H1 (cell line): ENCODE measurements at regions not wholly inside any gene's neighbourhood (a gene's known extent, or its start where the extent isn't known, plus 50 kb on each side); places are given as distances from the start of the nearest gene placed in this dataset.

Experiments used
- CTCF ChIA-PET: fragments of 300-600 bp; sonication (Branson Sonifier 250); formaldehyde crosslinking; loops from one replicate; lab custom pipeline; 2021; ENCODE audit not compliant: partially characterized antibody; lab: Charles Lee
- POLR2A ChIA-PET: fragments of 300-600 bp; sonication (Branson Sonifier 250); formaldehyde crosslinking; loops from one replicate; lab custom pipeline; 2021; ENCODE audit warnings: inconsistent platforms; ENCODE audit not compliant: partially characterized antibody; lab: Charles Lee
- DNase-seq, 2 experiments: peaks; one replicate each; pipeline versions ENCODE4 v3.0.0 to v3.0.0-alpha.2; 2010 to 2022; ENCODE audit warnings: low spot score in 2 of 2, low read depth in 1 of 2, mixed read lengths in 1 of 2
- FAIRE-seq: peaks from 2 replicates; lab custom pipeline; 2011; peaks lifted over from hg19 to GRCh38; lab: Jason Lieb, UNC
- H2AFZ ChIP-seq: 2 replicates; pipeline ENCODE4 v1.8.1; 2012; ENCODE audit warnings: low read length, inconsistent platforms
- H2AK5ac ChIP-seq: 2 replicates; pipeline ENCODE4 v1.6.1; 2013; ENCODE audit warnings: low read depth, low read length
- H2BK120ac ChIP-seq: replicated peaks from 2 replicates; pipeline ENCODE3; 2013; ENCODE audit warnings: low read depth, low read length, inconsistent platforms
- H2BK12ac ChIP-seq: 2 replicates; pipeline ENCODE4 v1.6.1; 2013; ENCODE audit warnings: low read depth, low read length
- H2BK15ac ChIP-seq: 2 replicates; pipeline ENCODE4 v1.6.1; 2013; ENCODE audit warnings: low read length
- H2BK20ac ChIP-seq: 2 replicates; pipeline ENCODE4 v1.6.1; 2013; ENCODE audit warnings: low read length
- H2BK5ac ChIP-seq: 2 replicates; pipeline ENCODE4 v1.6.1; 2013; ENCODE audit warnings: low read depth, low read length
- H3K14ac ChIP-seq: 2 replicates; pipeline ENCODE4 v1.6.1; 2013; ENCODE audit warnings: inconsistent platforms; ENCODE audit not compliant: insufficient read length
- H3K18ac ChIP-seq: 2 replicates; pipeline ENCODE4 v1.6.1; 2013; ENCODE audit warnings: low read length; ENCODE audit errors: extremely low read depth
- H3K23ac ChIP-seq: 2 replicates; pipeline ENCODE4 v1.6.1; 2013; ENCODE audit warnings: inconsistent platforms; ENCODE audit not compliant: insufficient read length
- H3K23me2 ChIP-seq: 2 replicates; pipeline ENCODE4 v1.6.1; 2013; ENCODE audit warnings: low read depth, low read length
- H3K27ac ChIP-seq: 2 replicates; pipeline ENCODE4 v1.6.1; 2011; ENCODE audit warnings: low read depth, low read length, inconsistent platforms
- H3K27me3 ChIP-seq, 4 experiments: replicated peaks in 1 of 4; 1 replicate in 1 of 4; 2 replicates in 3 of 4; pipeline versions ENCODE4 v1.6.1 to v1.8.1; 2011 to 2013; ENCODE audit warnings: low read length in 3 of 4, mild to moderate bottlenecking in 3 of 4, inconsistent platforms in 2 of 4, mixed read lengths in 2 of 4, moderate library complexity in 1 of 4; ENCODE audit not compliant: control insufficient read depth in 3 of 4, insufficient read depth in 3 of 4; ENCODE audit errors: extremely low read depth in 1 of 4
- H3K36me3 ChIP-seq, 4 experiments: 2 replicates each; pipeline versions ENCODE4 v1.6.1 to v1.8.1; 2011 to 2013; ENCODE audit warnings: mild to moderate bottlenecking in 4 of 4, low read length in 3 of 4, moderate library complexity in 2 of 4, control low read depth in 1 of 4, inconsistent platforms in 1 of 4; ENCODE audit not compliant: insufficient read depth in 4 of 4, control insufficient read depth in 2 of 4
- H3K4ac ChIP-seq: replicated peaks from 2 replicates; pipeline ENCODE3; 2013; ENCODE audit warnings: low read length, low read depth, mixed read lengths, inconsistent platforms; ENCODE audit not compliant: insufficient read length
- H3K4me1 ChIP-seq, 4 experiments: replicated peaks in 1 of 4; 1 replicate in 1 of 4; 2 replicates in 3 of 4; pipeline versions ENCODE4 v1.6.1 to v1.8.1; 2011 to 2013; ENCODE audit warnings: low read length in 3 of 4, inconsistent platforms in 2 of 4, mixed read lengths in 1 of 4; ENCODE audit not compliant: insufficient read depth in 4 of 4, control insufficient read depth in 3 of 4
- H3K4me2 ChIP-seq, 2 experiments: 2 replicates each; pipeline versions ENCODE4 v1.6.1 to v1.8.1; 2011 to 2013; ENCODE audit warnings: low read depth in 2 of 2, low read length in 2 of 2, control low read depth in 1 of 2, inconsistent platforms in 1 of 2, mild to moderate bottlenecking in 1 of 2; ENCODE audit not compliant: insufficient read depth in 1 of 2
- H3K4me3 ChIP-seq, 4 experiments: fragments of 200-600, 300-600 bp in 1 of 4; sonication (generic), shearing (Covaris generic), sonication (Bioruptor Twin) in 1 of 4; 2 replicates each; pipeline versions ENCODE4 v1.5.1 to v1.8.1; 2011 to 2016; ENCODE audit warnings: low read length in 4 of 4, low read depth in 3 of 4, control low read depth in 2 of 4, inconsistent platforms in 2 of 4, mild to moderate bottlenecking in 2 of 4, mixed read lengths in 1 of 4, moderate library complexity in 1 of 4; ENCODE audit not compliant: insufficient read depth in 2 of 4; ENCODE audit errors: extremely low read depth in 1 of 4
- H3K56ac ChIP-seq: replicated peaks from 2 replicates; pipeline ENCODE3; 2013; ENCODE audit warnings: low read depth, mild to moderate bottlenecking, mixed read lengths, low read length, inconsistent platforms; ENCODE audit not compliant: insufficient read length
- H3K79me1 ChIP-seq: 2 replicates; pipeline ENCODE4 v1.6.1; 2013; ENCODE audit warnings: low read depth, low read length, control low read depth
- H3K79me2 ChIP-seq, 2 experiments: 2 replicates each; pipeline versions ENCODE4 v1.6.1 to v1.8.1; 2012 to 2013; ENCODE audit warnings: low read length in 2 of 2, mild to moderate bottlenecking in 2 of 2, inconsistent platforms in 1 of 2; ENCODE audit not compliant: insufficient read depth in 2 of 2, control insufficient read depth in 1 of 2
- H3K9ac ChIP-seq, 4 experiments: replicated peaks in 1 of 4; 1 replicate in 1 of 4; 2 replicates in 3 of 4; pipeline versions ENCODE4 v1.6.1 to v1.8.1; 2011 to 2013; ENCODE audit warnings: low read depth in 3 of 4, low read length in 3 of 4, control low read depth in 2 of 4, mild to moderate bottlenecking in 2 of 4, moderate library complexity in 2 of 4, inconsistent platforms in 1 of 4; ENCODE audit errors: extremely low read depth in 1 of 4
- H3K9me3 ChIP-seq, 2 experiments: 2 replicates each; pipeline versions ENCODE4 v1.6.1 to v1.8.1; 2012 to 2013; ENCODE audit warnings: mild to moderate bottlenecking in 2 of 2, moderate library complexity in 2 of 2, control low read depth in 1 of 2, inconsistent platforms in 1 of 2, low read depth in 1 of 2, low read length in 1 of 2, mixed read lengths in 1 of 2; ENCODE audit not compliant: insufficient read depth in 2 of 2
- H4K20me1 ChIP-seq, 2 experiments: replicated peaks in 1 of 2; 2 replicates each; pipeline versions ENCODE3 to v1.8.1; 2011 to 2013; ENCODE audit warnings: inconsistent platforms in 2 of 2, low read length in 2 of 2, mild to moderate bottlenecking in 1 of 2; ENCODE audit not compliant: insufficient read depth in 2 of 2, control insufficient read depth in 1 of 2
- H4K5ac ChIP-seq: 2 replicates; pipeline ENCODE4 v1.6.1; 2013; ENCODE audit warnings: low read length, low read depth, mixed read lengths, inconsistent platforms; ENCODE audit not compliant: insufficient read length
- H4K8ac ChIP-seq: 2 replicates; pipeline ENCODE4 v1.8.0; 2013; ENCODE audit warnings: mild to moderate bottlenecking, moderate library complexity, low read length, inconsistent platforms; ENCODE audit not compliant: insufficient read depth; ENCODE audit errors: extremely low read depth
- H4K91ac ChIP-seq: replicated peaks from 2 replicates; pipeline ENCODE3; 2013; ENCODE audit warnings: low read length, mixed read lengths, inconsistent platforms; ENCODE audit not compliant: insufficient read length
- ASH2L ChIP-seq: fragments of 200-600, 300-600 bp; sonication (generic); IDR thresholded peaks from one replicate; pipeline ENCODE4 v1.7.1; 2017; ENCODE audit warnings: low read length
- BACH1 ChIP-seq: IDR thresholded peaks from 2 replicates; pipeline ENCODE4 v1.6.1; 2012; ENCODE audit warnings: low read length, improper control_type of control experiment
- CBX5 ChIP-seq: fragments of 300-800, 300-1000 bp; sonication (generic); IDR thresholded peaks from 2 replicates; pipeline ENCODE4 v1.7.1; 2016; ENCODE audit warnings: antibody characterized with exemption, low read length, low read depth
- CHD2 ChIP-seq: IDR thresholded peaks from 2 replicates; pipeline ENCODE4 v1.6.1; 2012; ENCODE audit warnings: low read length, improper control_type of control experiment
- CTBP2 ChIP-seq: IDR thresholded peaks from 2 replicates; pipeline ENCODE4 v1.7.0; 2011; ENCODE audit warnings: borderline replicate concordance, mild to moderate bottlenecking, moderate library complexity, mixed read lengths, low read length; ENCODE audit not compliant: insufficient read depth, insufficient read length
- EGR1 ChIP-seq: IDR thresholded peaks from 2 replicates; pipeline ENCODE4 v1.6.1; 2011; ENCODE audit warnings: low read depth, low read length, borderline replicate concordance
- HDAC6 ChIP-seq: IDR thresholded peaks from one replicate; pipeline ENCODE4 v1.7.1; 2012; ENCODE audit warnings: low read depth, mild to moderate bottlenecking, inconsistent platforms, low read length, moderate library complexity
- JUN ChIP-seq: IDR thresholded peaks from 2 replicates; pipeline ENCODE4 v1.6.1; 2011; ENCODE audit warnings: low read depth, mild to moderate bottlenecking, improper control_type of control experiment, low read length
- JUND ChIP-seq: IDR thresholded peaks from 2 replicates; pipeline ENCODE4 v1.6.1; 2011; ENCODE audit warnings: mild to moderate bottlenecking, improper control_type of control experiment, low read length
- NRF1 ChIP-seq: IDR thresholded peaks from 2 replicates; pipeline ENCODE4 v1.6.1; 2011; ENCODE audit warnings: mild to moderate bottlenecking, low read depth, low read length, improper control_type of control experiment
- POLR2A ChIP-seq, 2 experiments: IDR thresholded peaks; 1 replicate in 1 of 2; 2 replicates in 1 of 2; pipeline ENCODE4 v1.6.1; 2011; ENCODE audit warnings: low read depth in 2 of 2, low read length in 2 of 2, mild to moderate bottlenecking in 2 of 2; ENCODE audit errors: control extremely low read depth in 1 of 2
- POU5F1 ChIP-seq: IDR thresholded peaks from 2 replicates; pipeline ENCODE4 v1.6.1; 2011; ENCODE audit warnings: low read depth, mild to moderate bottlenecking, low read length, moderate library complexity
- SIX5 ChIP-seq: IDR thresholded peaks from 2 replicates; pipeline ENCODE4 v1.6.1; 2011; ENCODE audit warnings: mild to moderate bottlenecking, low read depth, low read length
- SP1 ChIP-seq: IDR thresholded peaks from 2 replicates; pipeline ENCODE4 v1.6.1; 2011; ENCODE audit warnings: low read depth, low read length
- TAF1 ChIP-seq: IDR thresholded peaks from 2 replicates; pipeline ENCODE4 v1.6.1; 2011; ENCODE audit warnings: mild to moderate bottlenecking, low read depth, low read length
- TCF12 ChIP-seq: IDR thresholded peaks from 2 replicates; pipeline ENCODE4 v1.6.1; 2011; ENCODE audit warnings: low read depth, mild to moderate bottlenecking, low read length
- ZNF274 ChIP-seq: IDR thresholded peaks from 2 replicates; pipeline ENCODE4 v1.7.0; 2012; ENCODE audit warnings: low read length, borderline replicate concordance; ENCODE audit errors: extremely low read depth
- WGBS, 2 experiments: shearing (Covaris generic) in 1 of 2; methylation state at CpG; one replicate each; pipeline versions ENCODE4 v1.1.6 to v1.1.7; 2013 to 2015; ENCODE audit warnings: low lambda C conversion rate in 2 of 2, mixed read lengths in 2 of 2, inconsistent platforms in 1 of 2, low coverage in 1 of 2, missing lambda C conversion rate in 1 of 2; ENCODE audit not compliant: insufficient replicate concordance in 2 of 2, insufficient coverage in 1 of 2, insufficient read length in 1 of 2; ENCODE audit errors: extremely low coverage in 1 of 2, missing lambda C conversion rate in 1 of 2; 5-methylcytosine and 5-hydroxymethylcytosine counted together

DNA sequence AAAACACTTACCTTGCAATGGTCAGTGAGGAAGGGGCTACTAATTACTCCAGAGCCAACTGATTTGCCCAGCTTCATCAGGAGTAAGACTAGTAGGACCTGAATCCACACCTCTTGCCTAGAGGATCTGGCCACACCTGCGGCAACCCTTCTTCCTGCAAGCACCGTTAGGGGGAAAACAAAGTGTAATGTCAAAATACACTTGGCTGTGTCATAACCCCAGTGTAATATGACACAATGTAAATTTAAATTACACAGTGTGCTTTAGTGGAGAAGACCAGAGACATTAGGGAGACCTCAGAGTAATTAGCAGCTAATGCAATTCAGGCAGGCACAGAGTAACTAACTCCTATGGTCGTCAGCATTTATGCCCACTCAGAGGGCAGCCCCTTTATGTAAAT, 308.5 kb upstream of the ARRDC4 start:
- 71% methylated on average over 3 of the region's 3 CpGs; no CpG with 5 or more reads in 1 of the 2 experiments for WGBS, 2 experiments
- H2BK15ac ChIP-seq: no peak overlapping the region
- TF ChIP-seq HDAC6 (no peak), SIX5 (no peak), JUN (no peak), NRF1 (no peak), ZNF274 (no peak), BACH1 (no peak), SP1 (no peak), POU5F1 (no peak), JUND (no peak), POLR2A (IDR thresholded peaks at IDR 0.05; ENCODE audit: control extremely low read depth in 1 of 2, low read depth in 2 of 2, low read length in 2 of 2) (no peak), TAF1 (no peak), EGR1 (no peak), CTBP2 (no peak), CBX5 (no peak), TCF12 (no peak), CHD2 (no peak), ASH2L (no peak)

More for the DNA sequence above, 308.5 kb upstream of the ARRDC4 start:
- no peak overlapping the region for H3K14ac ChIP-seq
- peaks cover 0 to 10% (median 3%) of the 10 kb centered on the region in 4 experiments; a peak in 3 of 7 replicates for H3K4me1 ChIP-seq
- DNase-seq (no peak), FAIRE-seq (no peak)
- POLR2A ChIA-PET: no interaction called here
- no peak overlapping the region for H4K8ac ChIP-seq
- H3K4me2 ChIP-seq: peak overlapping the region in 1 of 2 experiments; percentile 70; a peak in 2 of 4 replicates
- no peak overlapping the region for H2AK5ac ChIP-seq
- no peak overlapping the region for H2BK20ac ChIP-seq
- peaks cover 6% of the 10 kb centered on the region; the same call in 1 of the 2 replicates for H3K23me2 ChIP-seq
- no peak overlapping the region for H2AFZ ChIP-seq
- H2BK5ac ChIP-seq: no peak overlapping the region
- peaks cover 0 to 15% (median 13%) of the 10 kb centered on the region in 4 experiments; a peak in 6 of 7 replicates for H3K27me3 ChIP-seq
- H3K79me2 ChIP-seq: no peaks in the 10 kb centered on the region
- no peaks in the 10 kb centered on the region for H4K20me1 ChIP-seq
- no peak overlapping the region for H3K9ac ChIP-seq
- no peak overlapping the region for H3K56ac ChIP-seq
- H3K23ac ChIP-seq: no peak overlapping the region
- no peak overlapping the region for H3K4ac ChIP-seq
- H4K5ac ChIP-seq: no peak overlapping the region
- no peaks in the 10 kb centered on the region for H3K36me3 ChIP-seq
- H4K91ac ChIP-seq: no peak overlapping the region
- H3K9me3 ChIP-seq: no peaks in the 10 kb centered on the region
- H3K27ac ChIP-seq: no peak overlapping the region
- H3K79me1 ChIP-seq: no peaks in the 10 kb centered on the region
- H3K4me3 ChIP-seq: 0 out of 8 replicates have a peak overlapping the region, but pooled peaks of 1 of the 4 experiments have one; percentile 57
- H3K18ac ChIP-seq: no peak overlapping the region
- H2BK120ac ChIP-seq: no peak overlapping the region
- CTCF ChIA-PET: interaction anchor here (0.6 kb wide), 1 partner anchor 1298 kb away, joined by 4 read pairs; no protein-coding TSS in a partner anchor
- no peak overlapping the region for H2BK12ac ChIP-seq
